H1 (cell line): ENCODE measurements at regions not wholly inside any gene's neighbourhood (a gene's known extent, or its start where the extent isn't known, plus 50 kb on each side); places are given as distances from the start of the nearest gene placed in this dataset.

Experiments used
- ATF3 ChIP-seq: IDR thresholded peaks from 2 replicates; pipeline ENCODE4 v1.6.1; 2011; ENCODE audit warnings: low read depth, mild to moderate bottlenecking, low read length; ENCODE audit not compliant: insufficient read depth
- BACH1 ChIP-seq: IDR thresholded peaks from 2 replicates; pipeline ENCODE4 v1.6.1; 2012; ENCODE audit warnings: low read length, improper control_type of control experiment
- CBX5 ChIP-seq: fragments of 300-800, 300-1000 bp; sonication (generic); IDR thresholded peaks from 2 replicates; pipeline ENCODE4 v1.7.1; 2016; ENCODE audit warnings: antibody characterized with exemption, low read length, low read depth
- CHD7 ChIP-seq: fragments of 300-600 bp; sonication (generic); IDR thresholded peaks from 2 replicates; pipeline ENCODE4 v1.7.1; 2012; ENCODE audit warnings: low read length, moderate library complexity, mild to moderate bottlenecking, inconsistent platforms; ENCODE audit not compliant: insufficient replicate concordance
- GABPA ChIP-seq: IDR thresholded peaks from 2 replicates; pipeline ENCODE4 v1.6.1; 2011; ENCODE audit warnings: mild to moderate bottlenecking, low read length, moderate library complexity, borderline replicate concordance; ENCODE audit not compliant: insufficient read depth
- KDM4A ChIP-seq: IDR thresholded peaks from one replicate; pipeline ENCODE4 v1.7.1; 2012; ENCODE audit warnings: low read depth, mild to moderate bottlenecking, moderate library complexity, low read length, inconsistent platforms; ENCODE audit not compliant: severe bottlenecking
- MAFK ChIP-seq: IDR thresholded peaks from 2 replicates; pipeline ENCODE4 v1.6.1; 2012; ENCODE audit warnings: low read depth, mild to moderate bottlenecking, improper control_type of control experiment, low read length
- RFX5 ChIP-seq: IDR thresholded peaks from 2 replicates; pipeline ENCODE4 v1.6.1; 2011; ENCODE audit warnings: low read depth, low read length, improper control_type of control experiment, borderline replicate concordance
- SAP30 ChIP-seq: fragments of 300-600 bp; sonication (generic); IDR thresholded peaks from 2 replicates; pipeline ENCODE4 v1.7.1; 2012; ENCODE audit warnings: low read length, moderate library complexity, mild to moderate bottlenecking, inconsistent platforms; ENCODE audit not compliant: insufficient read depth, insufficient replicate concordance
- TAF1 ChIP-seq: IDR thresholded peaks from 2 replicates; pipeline ENCODE4 v1.6.1; 2011; ENCODE audit warnings: mild to moderate bottlenecking, low read depth, low read length

DNA sequence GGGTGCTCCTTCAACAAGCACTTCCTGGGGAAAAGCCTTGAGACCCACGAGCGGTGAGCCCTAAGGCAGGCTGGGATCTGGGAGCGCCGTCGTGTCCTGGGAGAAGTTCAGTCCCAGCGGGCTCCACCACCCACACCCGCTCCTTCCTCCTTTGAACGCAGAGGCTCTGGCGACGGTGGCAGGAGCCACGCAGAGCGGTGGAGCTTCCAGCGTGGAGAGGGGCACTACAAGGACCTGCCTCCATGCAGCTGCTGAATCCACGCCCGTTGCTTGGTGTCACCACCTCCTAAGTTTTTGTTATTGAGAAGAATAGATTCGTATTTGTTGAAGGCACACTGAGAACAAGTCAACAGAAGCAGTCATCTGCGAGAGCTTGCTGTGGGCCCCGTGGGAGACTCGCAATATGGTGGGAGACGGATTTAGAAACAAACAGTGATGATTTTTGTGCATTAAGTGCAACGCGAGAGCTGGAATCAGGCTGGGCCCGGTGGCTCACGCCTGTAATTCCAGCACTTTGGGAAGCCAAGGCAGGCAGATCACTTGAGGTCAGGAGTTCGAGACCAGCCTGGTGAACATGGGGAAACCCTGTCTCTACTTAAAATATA lies 60.1 kb upstream of the SDK1 start (continued):
- no peak for TF ChIP-seq CHD7
- TF ChIP-seq KDM4A: no peak
- TF ChIP-seq BACH1: no peak
- TF ChIP-seq SAP30: no peak
- TF ChIP-seq RFX5: no peak
- TF ChIP-seq MAFK: no peak
- TF ChIP-seq CBX5: no peak
- no peak for TF ChIP-seq TAF1
- TF ChIP-seq ATF3: no peak
- TF ChIP-seq GABPA: no peak
